ENCODE measurements at regions not wholly inside any gene's neighbourhood (a gene's known extent, or its start where the extent isn't known, plus 50 kb on each side); places are given as distances from the start of the nearest gene placed in this dataset.

DNA sequence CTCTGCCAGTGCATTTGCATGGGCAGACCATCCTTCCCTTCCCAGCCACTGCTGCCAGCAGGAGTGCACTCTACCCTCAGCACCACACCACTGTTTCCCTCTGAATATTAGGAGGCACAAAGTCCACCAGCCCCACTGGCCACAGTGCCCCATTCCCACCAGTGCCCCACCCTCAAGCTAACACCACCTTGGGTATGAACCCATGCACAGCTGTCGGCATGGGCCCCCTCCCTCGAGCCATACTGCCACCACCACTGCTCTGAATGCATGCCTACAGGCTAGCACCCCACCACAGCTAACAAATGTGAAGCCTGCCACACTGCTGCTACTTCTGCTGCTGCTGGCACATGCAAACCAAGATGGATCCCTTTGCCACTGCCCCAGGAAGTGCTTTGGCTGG, 810.4 kb downstream of the TRAM1L1 start:
- H3K79me2 ChIP-seq (ENCODE audit: insufficient read depth), result no peaks in the 10 kb centered on the region
- no peaks in the 10 kb centered on the region; the same call in 1 of the 2 replicates for H3K9me3 ChIP-seq
- H3K4me2 ChIP-seq, result no peak overlapping the region
- H3K4me1 ChIP-seq (ENCODE audit: control insufficient read depth in 1 of 2, insufficient read depth in 2 of 2, low read depth in 1 of 2, low read length in 1 of 2), result no peaks in the 10 kb centered on the region
- no peaks in the 10 kb centered on the region for H3K36me3 ChIP-seq (replicated peaks in 1 of 2; ENCODE audit: control insufficient read depth in 1 of 2, insufficient read depth in 2 of 2, low read length in 1 of 2)
- no peak overlapping the region for H3K27ac ChIP-seq (ENCODE audit: low read depth in 2 of 2, low read length in 1 of 2)
- H3K9ac ChIP-seq, result no peak overlapping the region
- CTCF ChIA-PET, result no interaction called here
- H4K20me1 ChIP-seq (ENCODE audit: insufficient read depth), result no peaks in the 10 kb centered on the region
- POLR2A ChIA-PET, result no interaction called here
- 40% methylated on average over 1 of the region's 2 CpGs for WGBS (ENCODE audit: low lambda C conversion rate)
- no peak overlapping the region for H2AFZ ChIP-seq (ENCODE audit: low read depth)
- no peak for TF ChIP-seq RCOR1 (IDR thresholded peaks at IDR 0.05; ENCODE audit: low read length)
- TF ChIP-seq, protein P1, sequence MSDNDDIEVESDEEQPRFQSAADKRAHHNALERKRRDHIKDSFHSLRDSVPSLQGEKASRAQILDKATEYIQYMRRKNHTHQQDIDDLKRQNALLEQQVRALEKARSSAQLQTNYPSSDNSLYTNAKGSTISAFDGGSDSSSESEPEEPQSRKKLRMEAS (IDR thresholded peaks at IDR 0.05; ENCODE audit: low read depth), result no peak
- TF ChIP-seq TCF12 (IDR thresholded peaks at IDR 0.05), result no peak
- TF ChIP-seq, protein P2, sequence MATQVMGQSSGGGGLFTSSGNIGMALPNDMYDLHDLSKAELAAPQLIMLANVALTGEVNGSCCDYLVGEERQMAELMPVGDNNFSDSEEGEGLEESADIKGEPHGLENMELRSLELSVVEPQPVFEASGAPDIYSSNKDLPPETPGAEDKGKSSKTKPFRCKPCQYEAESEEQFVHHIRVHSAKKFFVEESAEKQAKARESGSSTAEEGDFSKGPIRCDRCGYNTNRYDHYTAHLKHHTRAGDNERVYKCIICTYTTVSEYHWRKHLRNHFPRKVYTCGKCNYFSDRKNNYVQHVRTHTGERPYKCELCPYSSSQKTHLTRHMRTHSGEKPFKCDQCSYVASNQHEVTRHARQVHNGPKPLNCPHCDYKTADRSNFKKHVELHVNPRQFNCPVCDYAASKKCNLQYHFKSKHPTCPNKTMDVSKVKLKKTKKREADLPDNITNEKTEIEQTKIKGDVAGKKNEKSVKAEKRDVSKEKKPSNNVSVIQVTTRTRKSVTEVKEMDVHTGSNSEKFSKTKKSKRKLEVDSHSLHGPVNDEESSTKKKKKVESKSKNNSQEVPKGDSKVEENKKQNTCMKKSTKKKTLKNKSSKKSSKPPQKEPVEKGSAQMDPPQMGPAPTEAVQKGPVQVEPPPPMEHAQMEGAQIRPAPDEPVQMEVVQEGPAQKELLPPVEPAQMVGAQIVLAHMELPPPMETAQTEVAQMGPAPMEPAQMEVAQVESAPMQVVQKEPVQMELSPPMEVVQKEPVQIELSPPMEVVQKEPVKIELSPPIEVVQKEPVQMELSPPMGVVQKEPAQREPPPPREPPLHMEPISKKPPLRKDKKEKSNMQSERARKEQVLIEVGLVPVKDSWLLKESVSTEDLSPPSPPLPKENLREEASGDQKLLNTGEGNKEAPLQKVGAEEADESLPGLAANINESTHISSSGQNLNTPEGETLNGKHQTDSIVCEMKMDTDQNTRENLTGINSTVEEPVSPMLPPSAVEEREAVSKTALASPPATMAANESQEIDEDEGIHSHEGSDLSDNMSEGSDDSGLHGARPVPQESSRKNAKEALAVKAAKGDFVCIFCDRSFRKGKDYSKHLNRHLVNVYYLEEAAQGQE (IDR thresholded peaks at IDR 0.05; ENCODE audit: low read depth, low read length), result no peak
- no peak for TF ChIP-seq ELF1 (IDR thresholded peaks at IDR 0.05)
- no peak for TF ChIP-seq FOXJ3 (CRISPR knock-in tag; IDR thresholded peaks at IDR 0.05)
- TF ChIP-seq, protein P3, sequence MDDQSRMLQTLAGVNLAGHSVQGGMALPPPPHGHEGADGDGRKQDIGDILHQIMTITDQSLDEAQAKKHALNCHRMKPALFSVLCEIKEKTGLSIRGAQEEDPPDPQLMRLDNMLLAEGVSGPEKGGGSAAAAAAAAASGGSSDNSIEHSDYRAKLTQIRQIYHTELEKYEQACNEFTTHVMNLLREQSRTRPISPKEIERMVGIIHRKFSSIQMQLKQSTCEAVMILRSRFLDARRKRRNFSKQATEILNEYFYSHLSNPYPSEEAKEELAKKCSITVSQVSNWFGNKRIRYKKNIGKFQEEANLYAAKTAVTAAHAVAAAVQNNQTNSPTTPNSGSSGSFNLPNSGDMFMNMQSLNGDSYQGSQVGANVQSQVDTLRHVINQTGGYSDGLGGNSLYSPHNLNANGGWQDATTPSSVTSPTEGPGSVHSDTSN (IDR thresholded peaks at IDR 0.05), result no peak
- TF ChIP-seq NFIC (IDR thresholded peaks at IDR 0.05; ENCODE audit: borderline replicate concordance), result no peak
- TF ChIP-seq FOSL2 (IDR thresholded peaks at IDR 0.05; ENCODE audit: borderline replicate concordance, low read depth), result no peak
- TF ChIP-seq, protein P4, sequence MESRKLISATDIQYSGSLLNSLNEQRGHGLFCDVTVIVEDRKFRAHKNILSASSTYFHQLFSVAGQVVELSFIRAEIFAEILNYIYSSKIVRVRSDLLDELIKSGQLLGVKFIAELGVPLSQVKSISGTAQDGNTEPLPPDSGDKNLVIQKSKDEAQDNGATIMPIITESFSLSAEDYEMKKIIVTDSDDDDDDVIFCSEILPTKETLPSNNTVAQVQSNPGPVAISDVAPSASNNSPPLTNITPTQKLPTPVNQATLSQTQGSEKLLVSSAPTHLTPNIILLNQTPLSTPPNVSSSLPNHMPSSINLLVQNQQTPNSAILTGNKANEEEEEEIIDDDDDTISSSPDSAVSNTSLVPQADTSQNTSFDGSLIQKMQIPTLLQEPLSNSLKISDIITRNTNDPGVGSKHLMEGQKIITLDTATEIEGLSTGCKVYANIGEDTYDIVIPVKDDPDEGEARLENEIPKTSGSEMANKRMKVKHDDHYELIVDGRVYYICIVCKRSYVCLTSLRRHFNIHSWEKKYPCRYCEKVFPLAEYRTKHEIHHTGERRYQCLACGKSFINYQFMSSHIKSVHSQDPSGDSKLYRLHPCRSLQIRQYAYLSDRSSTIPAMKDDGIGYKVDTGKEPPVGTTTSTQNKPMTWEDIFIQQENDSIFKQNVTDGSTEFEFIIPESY (IDR thresholded peaks at IDR 0.05; ENCODE audit: borderline replicate concordance, low read depth), result no peak
- TF ChIP-seq YY1 (IDR thresholded peaks at IDR 0.05; ENCODE audit: low read depth), result no peak
- TF ChIP-seq SMC3 (IDR thresholded peaks at IDR 0.05; ENCODE audit: low read depth, low read length), result no peak
- no peak for TF ChIP-seq POLR2AphosphoS5 (IDR thresholded peaks at IDR 0.05; ENCODE audit: low read depth, low read length)
- no peak for TF ChIP-seq RXRA (IDR thresholded peaks at IDR 0.05; ENCODE audit: borderline replicate concordance, low read depth)
- TF ChIP-seq NRF1 (IDR thresholded peaks at IDR 0.05; ENCODE audit: low read depth, low read length), result no peak
- no peak for TF ChIP-seq EZH2phosphoT487 (IDR thresholded peaks at IDR 0.05; ENCODE audit: borderline replicate concordance, low read depth)
- no peaks in the 10 kb centered on the region for H3F3A ChIP-seq (replicated peaks; ENCODE audit: insufficient read depth)
- H3K27me3 ChIP-seq (ENCODE audit: insufficient read depth), result no peaks in the 10 kb centered on the region
- DNase-seq, result no peak
- no peaks in the 10 kb centered on the region for H3K9me2 ChIP-seq
- H3K4me3 ChIP-seq (ENCODE audit: low read depth in 2 of 2, low read length in 1 of 2), result no peak overlapping the region
